GM12872 (cell line): ENCODE measurements at regions not wholly inside any gene's neighbourhood (a gene's known extent, or its start where the extent isn't known, plus 50 kb on each side); places are given as distances from the start of the nearest gene placed in this dataset.

Experiments
- CTCF ChIP-seq: IDR thresholded peaks from 3 replicates; pipeline ENCODE4 v1.5.1; 2011; ENCODE audit warnings: low read depth, mild to moderate bottlenecking, low read length, moderate library complexity; ENCODE audit not compliant: insufficient read depth

GRCh38 chr7:93636276-93636675, 61.8 kb upstream of the CALCR start:
- TF ChIP-seq CTCF = no peak

- no peak for TF ChIP-seq CTCF
These were observed 57.8 kb upstream of the CALCR start for GRCh38 chr7:93632371-93632770.

- TF ChIP-seq CTCF = no peak
These were observed 54.8 kb upstream of the CALCR start for GRCh38 chr7:93629291-93629801.

GRCh38 chr7:93626869-93627268, 52.3 kb upstream of the CALCR start:
- no peak for TF ChIP-seq CTCF
